Activated CD8-positive, alpha-beta T cell treated with anti-CD3 and anti-CD28 coated beads for 36 hours (primary cell): ENCODE measurements at regions not wholly inside any gene's neighbourhood (a gene's known extent, or its start where the extent isn't known, plus 50 kb on each side); places are given as distances from the start of the nearest gene placed in this dataset.

Experiments used
- ATAC-seq: fragments of 200-7000 bp; cut with Tn5 transposase; one replicate; pipeline ENCODE4 v1.10.0; 2021; ENCODE audit warnings: mild to moderate bottlenecking, moderate library complexity
- CTCF ChIA-PET: fragments of 350-600 bp; sonication (Branson Sonifier 250); formaldehyde crosslinking; loops from one replicate; lab custom pipeline; 2021; ENCODE audit warnings: antibody characterized with exemption; lab: Charles Lee
- POLR2A ChIA-PET: fragments of 350-600 bp; sonication (Branson Sonifier 250); formaldehyde crosslinking; loops from one replicate; lab custom pipeline; 2021; ENCODE audit warnings: antibody characterized with exemption; lab: Charles Lee
- DNase-seq: peaks from one replicate; pipeline ENCODE4 v3.0.0-alpha.2; 2020
- H3K27ac Mint-ChIP-seq: one replicate; pipeline ENCODE4 v1.8.0; 2021; ENCODE audit warnings: mild to moderate bottlenecking, mixed read lengths
- H3K27me3 Mint-ChIP-seq: one replicate; pipeline ENCODE4 v1.8.0; 2021; ENCODE audit warnings: mixed read lengths
- H3K36me3 Mint-ChIP-seq: one replicate; pipeline ENCODE4 v1.8.0; 2021; ENCODE audit warnings: low read depth, mixed read lengths
- H3K4me1 Mint-ChIP-seq: one replicate; pipeline ENCODE4 v1.8.0; 2021; ENCODE audit warnings: low read depth, mixed read lengths
- H3K4me3 Mint-ChIP-seq: one replicate; pipeline ENCODE4 v1.8.0; 2021; ENCODE audit warnings: mild to moderate bottlenecking, moderate library complexity, mixed read lengths
- H3K9me3 Mint-ChIP-seq: one replicate; pipeline ENCODE4 v1.8.0; 2021; ENCODE audit warnings: mixed read lengths
- CTCF ChIP-seq: fragments of 200-600 bp; IDR thresholded peaks from one replicate; pipeline ENCODE4 v1.8.0; 2022; ENCODE audit warnings: antibody characterized with exemption, mild to moderate bottlenecking
- intact Hi-C: fragments of 100-400 bp; cut with micrococcal nuclease; formaldehyde crosslinking; loops from one replicate; pipeline ENCODE4 v1.10.0; 2022

- Mint-ChIP-seq H3K27me3 (no peaks in the 10 kb centered on the region), H3K27ac (no peak overlapping the region), H3K9me3 (no peaks in the 10 kb centered on the region), H3K4me3 (no peak overlapping the region), H3K4me1 (no peaks in the 10 kb centered on the region), H3K36me3 (no peaks in the 10 kb centered on the region)
- ChIA-PET CTCF (no interaction called here), POLR2A (no interaction called here)
- intact Hi-C loops = no loop called here
- ATAC-seq (no peak), DNase-seq (no peak)
- no peak for TF ChIP-seq CTCF
These were observed 235.6 kb downstream of the CPS1 start for GRCh38 chr2:210792000-210792399.

GRCh38 chr2:210795506-210795905, 239.1 kb downstream of the CPS1 start:
- CTCF ChIA-PET = no interaction called here
- H3K27ac Mint-ChIP-seq = no peak overlapping the region
- no peaks in the 10 kb centered on the region for H3K4me1 Mint-ChIP-seq
- DNase-seq (no peak), ATAC-seq (no peak)
- no peaks in the 10 kb centered on the region for H3K36me3 Mint-ChIP-seq
- intact Hi-C loops = no loop called here
- no peaks in the 10 kb centered on the region for H3K27me3 Mint-ChIP-seq
- H3K4me3 Mint-ChIP-seq = no peak overlapping the region
- POLR2A ChIA-PET = no interaction called here
- no peak for TF ChIP-seq CTCF
- H3K9me3 Mint-ChIP-seq = no peaks in the 10 kb centered on the region

GRCh38 chr2:210798180-210798579, 241.8 kb downstream of the CPS1 start:
- H3K9me3 Mint-ChIP-seq = no peaks in the 10 kb centered on the region
- CTCF ChIA-PET = interaction anchor here (0.7 kb wide), 1 partner anchor 53 kb away, joined by 3 read pairs; no protein-coding TSS in a partner anchor
- POLR2A ChIA-PET = no interaction called here
- no peak overlapping the region for H3K27ac Mint-ChIP-seq
- no peaks in the 10 kb centered on the region for H3K4me1 Mint-ChIP-seq
- intact Hi-C loops = no loop called here
- DNase-seq (no peak), ATAC-seq (no peak)
- no peaks in the 10 kb centered on the region for H3K27me3 Mint-ChIP-seq
- H3K36me3 Mint-ChIP-seq = no peaks in the 10 kb centered on the region
- H3K4me3 Mint-ChIP-seq = no peak overlapping the region
- no peak for TF ChIP-seq CTCF

- no peak overlapping the region for H3K4me3 Mint-ChIP-seq
- ATAC-seq (no peak), DNase-seq (no peak)
- no peaks in the 10 kb centered on the region for H3K36me3 Mint-ChIP-seq
- intact Hi-C loops = no loop called here
- TF ChIP-seq CTCF = no peak
- H3K27ac Mint-ChIP-seq = no peak overlapping the region
- peaks cover 3% of the 10 kb centered on the region for H3K9me3 Mint-ChIP-seq
- H3K27me3 Mint-ChIP-seq = no peaks in the 10 kb centered on the region
- ChIA-PET POLR2A (no interaction called here), CTCF (no interaction called here)
- H3K4me1 Mint-ChIP-seq = no peaks in the 10 kb centered on the region
These were observed 258.0 kb downstream of the CPS1 start for GRCh38 chr2:210814251-210815025.

GRCh38 chr2:210816769-210817168, 260.4 kb downstream of the CPS1 start:
- no peaks in the 10 kb centered on the region for H3K27me3 Mint-ChIP-seq
- intact Hi-C loops = no loop called here
- POLR2A ChIA-PET = interaction anchor here (0.5 kb wide), 1 partner anchor 18 kb away, joined by 3 read pairs; no protein-coding TSS in a partner anchor
- H3K4me1 Mint-ChIP-seq = no peaks in the 10 kb centered on the region
- H3K36me3 Mint-ChIP-seq = no peaks in the 10 kb centered on the region
- no peak overlapping the region for H3K4me3 Mint-ChIP-seq
- CTCF ChIA-PET = no interaction called here
- H3K27ac Mint-ChIP-seq = no peak overlapping the region
- no peak for DNase-seq
- no peak for TF ChIP-seq CTCF
- H3K9me3 Mint-ChIP-seq = no peaks in the 10 kb centered on the region
- no peak for ATAC-seq
